ENCODE measurements at regions not wholly inside any gene's neighbourhood (a gene's known extent, or its start where the extent isn't known, plus 50 kb on each side); places are given as distances from the start of the nearest gene placed in this dataset.

DNA sequence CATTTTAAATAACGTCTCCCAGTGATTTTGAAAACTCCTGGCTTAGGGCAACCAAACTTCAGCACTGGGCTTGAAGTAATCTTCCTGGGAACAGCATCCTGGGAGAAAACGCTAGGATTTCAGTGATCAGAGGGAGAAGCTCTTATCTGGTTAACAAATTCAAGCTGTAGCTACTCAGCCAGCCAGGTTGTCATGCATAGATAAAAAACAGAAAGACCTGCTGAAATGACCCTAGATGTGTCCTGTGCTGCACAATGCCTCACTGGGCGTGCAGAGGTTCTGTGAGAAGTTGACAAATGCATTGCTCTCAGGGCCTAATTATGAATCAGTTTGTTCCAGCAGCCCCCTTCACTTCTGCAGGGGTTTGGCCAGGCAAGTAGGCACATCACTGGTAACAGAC is 68.9 kb upstream of the CHCHD3 start:
- TF ChIP-seq, protein P1, sequence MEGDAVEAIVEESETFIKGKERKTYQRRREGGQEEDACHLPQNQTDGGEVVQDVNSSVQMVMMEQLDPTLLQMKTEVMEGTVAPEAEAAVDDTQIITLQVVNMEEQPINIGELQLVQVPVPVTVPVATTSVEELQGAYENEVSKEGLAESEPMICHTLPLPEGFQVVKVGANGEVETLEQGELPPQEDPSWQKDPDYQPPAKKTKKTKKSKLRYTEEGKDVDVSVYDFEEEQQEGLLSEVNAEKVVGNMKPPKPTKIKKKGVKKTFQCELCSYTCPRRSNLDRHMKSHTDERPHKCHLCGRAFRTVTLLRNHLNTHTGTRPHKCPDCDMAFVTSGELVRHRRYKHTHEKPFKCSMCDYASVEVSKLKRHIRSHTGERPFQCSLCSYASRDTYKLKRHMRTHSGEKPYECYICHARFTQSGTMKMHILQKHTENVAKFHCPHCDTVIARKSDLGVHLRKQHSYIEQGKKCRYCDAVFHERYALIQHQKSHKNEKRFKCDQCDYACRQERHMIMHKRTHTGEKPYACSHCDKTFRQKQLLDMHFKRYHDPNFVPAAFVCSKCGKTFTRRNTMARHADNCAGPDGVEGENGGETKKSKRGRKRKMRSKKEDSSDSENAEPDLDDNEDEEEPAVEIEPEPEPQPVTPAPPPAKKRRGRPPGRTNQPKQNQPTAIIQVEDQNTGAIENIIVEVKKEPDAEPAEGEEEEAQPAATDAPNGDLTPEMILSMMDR (conservative IDR thresholded peaks at IDR 0.05; ENCODE audit: low read length), result no peak
- TF ChIP-seq EZH2phosphoT487 (IDR thresholded peaks at IDR 0.05; ENCODE audit: borderline replicate concordance), result no peak

All from Loucy (cell line).